Dendritic cell treated with granulocyte-macrophage colony-stimulating factor and Interleukin-4, amounts not matched to agents 40 ng/mL and 50 ng/mL, for 4 days (primary cell): ENCODE measurements at regions not wholly inside any gene's neighbourhood (a gene's known extent, or its start where the extent isn't known, plus 50 kb on each side); places are given as distances from the start of the nearest gene placed in this dataset.

Experiments used
- H3K27ac Mint-ChIP-seq: one replicate; pipeline ENCODE4 v1.8.0; 2022; ENCODE audit warnings: mild to moderate bottlenecking, mixed read lengths
- H3K27me3 Mint-ChIP-seq: one replicate; pipeline ENCODE4 v1.8.0; 2022; ENCODE audit warnings: mild to moderate bottlenecking, mixed read lengths
- H3K36me3 Mint-ChIP-seq: one replicate; pipeline ENCODE4 v1.8.0; 2022; ENCODE audit warnings: low read depth, mixed read lengths
- H3K4me1 Mint-ChIP-seq: one replicate; pipeline ENCODE4 v1.8.0; 2022; ENCODE audit warnings: low read depth, mixed read lengths
- H3K4me3 Mint-ChIP-seq: one replicate; pipeline ENCODE4 v1.8.0; 2022; ENCODE audit warnings: mild to moderate bottlenecking, moderate library complexity, mixed read lengths
- H3K9me3 Mint-ChIP-seq: one replicate; pipeline ENCODE4 v1.8.0; 2022; ENCODE audit warnings: mixed read lengths
- intact Hi-C: fragments of 100-400 bp; cut with micrococcal nuclease; formaldehyde crosslinking; loops from one replicate; pipeline ENCODE4 v1.15.0; 2022

GRCh38 chr19:31430381-31430780 is 81.1 kb upstream of the TSHZ3 start:
- intact Hi-C loops = no loop called here
- Mint-ChIP-seq H3K4me1 (no peaks in the 10 kb centered on the region), H3K27me3 (no peaks in the 10 kb centered on the region), H3K9me3 (no peaks in the 10 kb centered on the region), H3K27ac (no peak overlapping the region), H3K36me3 (no peaks in the 10 kb centered on the region), H3K4me3 (no peak overlapping the region)

DNA sequence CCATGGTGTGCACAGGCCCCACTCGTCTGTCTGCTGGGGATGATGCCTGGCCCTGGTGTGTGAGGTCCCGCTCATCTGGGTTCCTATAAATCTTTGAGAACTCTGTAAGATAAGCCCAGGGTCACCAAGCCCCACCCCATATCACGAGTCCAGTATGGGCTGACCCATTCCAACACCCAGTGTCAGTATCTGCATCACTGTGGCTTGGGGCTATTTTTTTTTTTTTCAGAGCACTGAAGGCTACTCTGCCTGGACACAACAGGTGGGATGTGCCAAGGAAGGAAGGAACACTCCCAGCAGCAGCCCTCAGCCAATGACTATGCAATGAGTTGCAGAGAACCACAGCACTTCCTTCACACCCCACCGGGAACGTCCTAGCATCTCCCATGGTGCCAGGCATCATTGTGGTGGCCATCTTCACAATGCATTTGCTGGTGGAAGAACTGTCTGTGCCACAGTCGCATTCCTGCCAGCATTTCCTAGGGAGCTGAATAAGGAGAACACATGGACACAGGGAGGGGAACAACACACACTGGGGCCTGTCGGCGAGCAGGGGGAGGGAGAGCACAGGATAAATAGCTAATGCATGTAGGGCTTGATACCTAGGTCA is 83.1 kb upstream of the TSHZ3 start:
- Mint-ChIP-seq H3K9me3 (peaks cover 8% of the 10 kb centered on the region), H3K27me3 (no peaks in the 10 kb centered on the region), H3K27ac (no peak overlapping the region), H3K36me3 (no peaks in the 10 kb centered on the region), H3K4me3 (no peak overlapping the region), H3K4me1 (no peaks in the 10 kb centered on the region)
- intact Hi-C loops = no loop called here

GRCh38 chr19:31436121-31436776 is 87.0 kb upstream of the TSHZ3 start:
- no peak overlapping the region for H3K27ac Mint-ChIP-seq
- intact Hi-C loops = no loop called here
- H3K4me3 Mint-ChIP-seq = no peak overlapping the region
- H3K36me3 Mint-ChIP-seq = no peaks in the 10 kb centered on the region
- H3K4me1 Mint-ChIP-seq = no peaks in the 10 kb centered on the region
- no peaks in the 10 kb centered on the region for H3K27me3 Mint-ChIP-seq
- H3K9me3 Mint-ChIP-seq = peaks cover 9% of the 10 kb centered on the region

GRCh38 chr19:31438401-31439269 is 89.4 kb upstream of the TSHZ3 start:
- Mint-ChIP-seq H3K4me1 (no peaks in the 10 kb centered on the region), H3K36me3 (no peaks in the 10 kb centered on the region), H3K27ac (no peak overlapping the region), H3K27me3 (no peaks in the 10 kb centered on the region), H3K4me3 (no peak overlapping the region), H3K9me3 (peaks cover 9% of the 10 kb centered on the region)
- intact Hi-C loops = no loop called here

- no peak overlapping the region for H3K27ac Mint-ChIP-seq
- H3K27me3 Mint-ChIP-seq = no peaks in the 10 kb centered on the region
- intact Hi-C loops = no loop called here
- no peaks in the 10 kb centered on the region for H3K4me1 Mint-ChIP-seq
- H3K9me3 Mint-ChIP-seq = peaks cover 9% of the 10 kb centered on the region
- H3K4me3 Mint-ChIP-seq = no peak overlapping the region
- no peaks in the 10 kb centered on the region for H3K36me3 Mint-ChIP-seq
Observed at GRCh38 chr19:31439270-31439573, 90.0 kb upstream of the TSHZ3 start.

- intact Hi-C loops = no loop called here
- H3K4me3 Mint-ChIP-seq = no peak overlapping the region
- H3K27me3 Mint-ChIP-seq = no peaks in the 10 kb centered on the region
- H3K36me3 Mint-ChIP-seq = no peaks in the 10 kb centered on the region
- peaks cover 10% of the 10 kb centered on the region for H3K9me3 Mint-ChIP-seq
- no peak overlapping the region for H3K27ac Mint-ChIP-seq
- H3K4me1 Mint-ChIP-seq = no peaks in the 10 kb centered on the region
Observed at GRCh38 chr19:31444931-31445330, 95.7 kb upstream of the TSHZ3 start.

- Mint-ChIP-seq H3K36me3 (no peaks in the 10 kb centered on the region), H3K27me3 (no peaks in the 10 kb centered on the region), H3K4me3 (no peak overlapping the region), H3K4me1 (no peaks in the 10 kb centered on the region), H3K9me3 (peaks cover 10% of the 10 kb centered on the region), H3K27ac (no peak overlapping the region)
- intact Hi-C loops = no loop called here
Observed at GRCh38 chr19:31445406-31445805, 96.2 kb upstream of the TSHZ3 start.

GRCh38 chr19:31448221-31448657 is 99.0 kb upstream of the TSHZ3 start:
- H3K9me3 Mint-ChIP-seq = peaks cover 10% of the 10 kb centered on the region
- no peaks in the 10 kb centered on the region for H3K36me3 Mint-ChIP-seq
- intact Hi-C loops = no loop called here
- H3K27ac Mint-ChIP-seq = no peak overlapping the region
- no peak overlapping the region for H3K4me3 Mint-ChIP-seq
- no peaks in the 10 kb centered on the region for H3K4me1 Mint-ChIP-seq
- H3K27me3 Mint-ChIP-seq = peaks cover 2% of the 10 kb centered on the region

GRCh38 chr19:31449379-31449778 is 100.1 kb upstream of the TSHZ3 start:
- Mint-ChIP-seq H3K4me1 (no peaks in the 10 kb centered on the region), H3K36me3 (no peaks in the 10 kb centered on the region), H3K27ac (no peak overlapping the region), H3K27me3 (peaks cover 3% of the 10 kb centered on the region), H3K4me3 (no peak overlapping the region), H3K9me3 (peaks cover 10% of the 10 kb centered on the region)
- intact Hi-C loops = no loop called here

GRCh38 chr19:31450696-31451095 is 101.5 kb upstream of the TSHZ3 start:
- intact Hi-C loops = no loop called here
- Mint-ChIP-seq H3K9me3 (no peaks in the 10 kb centered on the region), H3K4me1 (no peaks in the 10 kb centered on the region), H3K4me3 (no peak overlapping the region), H3K36me3 (no peaks in the 10 kb centered on the region), H3K27me3 (peaks cover 3% of the 10 kb centered on the region), H3K27ac (no peak overlapping the region)

GRCh38 chr19:31451686-31452330 is 102.6 kb upstream of the TSHZ3 start:
- Mint-ChIP-seq H3K27me3 (peaks cover 3% of the 10 kb centered on the region), H3K4me3 (no peak overlapping the region), H3K4me1 (no peaks in the 10 kb centered on the region), H3K36me3 (no peaks in the 10 kb centered on the region), H3K9me3 (no peaks in the 10 kb centered on the region), H3K27ac (no peak overlapping the region)
- intact Hi-C loops = no loop called here

DNA sequence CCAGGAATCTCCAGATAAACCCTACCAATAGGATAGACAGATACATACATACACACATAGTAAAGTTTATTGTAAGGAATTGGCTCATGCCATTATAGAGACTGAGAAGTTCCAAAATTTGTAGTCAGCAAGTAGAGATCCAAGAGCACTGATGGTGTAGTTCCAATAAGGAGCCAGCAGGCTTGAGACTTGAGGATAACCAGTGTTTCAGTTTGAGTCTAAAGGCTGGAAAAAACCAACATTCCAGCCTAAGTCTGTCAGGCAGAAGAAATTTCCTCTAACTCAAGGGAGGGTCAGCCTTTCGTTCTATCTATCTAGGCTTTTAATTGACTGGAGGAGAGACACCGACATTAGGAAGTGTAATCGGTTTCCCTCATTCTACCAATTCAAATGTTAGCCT is 110.2 kb upstream of the TSHZ3 start:
- Mint-ChIP-seq H3K27ac (no peak overlapping the region), H3K4me3 (no peak overlapping the region), H3K36me3 (no peaks in the 10 kb centered on the region), H3K4me1 (no peaks in the 10 kb centered on the region), H3K27me3 (no peaks in the 10 kb centered on the region), H3K9me3 (no peaks in the 10 kb centered on the region)
- intact Hi-C loops = no loop called here

- no peaks in the 10 kb centered on the region for H3K9me3 Mint-ChIP-seq
- no peak overlapping the region for H3K4me3 Mint-ChIP-seq
- H3K4me1 Mint-ChIP-seq = no peaks in the 10 kb centered on the region
- intact Hi-C loops = no loop called here
- H3K36me3 Mint-ChIP-seq = no peaks in the 10 kb centered on the region
- H3K27me3 Mint-ChIP-seq = no peaks in the 10 kb centered on the region
- H3K27ac Mint-ChIP-seq = no peak overlapping the region
Observed at GRCh38 chr19:31461814-31462539, 112.7 kb upstream of the TSHZ3 start.
